A673 (cell line): ENCODE measurements at regions not wholly inside any gene's neighbourhood (a gene's known extent, or its start where the extent isn't known, plus 50 kb on each side); places are given as distances from the start of the nearest gene placed in this dataset.

Source experiments
- CTCF ChIP-seq: fragments of 300-800, 200-600 bp; sonication (generic); conservative IDR thresholded peaks from 2 replicates; pipeline ENCODE4 v1.5.1; 2017; ENCODE audit warnings: low read depth, mild to moderate bottlenecking, antibody characterized with exemption, low read length, moderate library complexity, mixed read lengths
- EZH2 ChIP-seq: fragments of 200-600 bp; sonication (generic); IDR thresholded peaks from 2 replicates; pipeline ENCODE4 v1.6.1; 2017; ENCODE audit warnings: borderline replicate concordance, low read depth, mild to moderate bottlenecking, mixed read lengths, antibody characterized with exemption, low read length; ENCODE audit not compliant: poor library complexity, severe bottlenecking

- TF ChIP-seq CTCF (no peak), EZH2 (no peak)
Measured at GRCh38 chr14:94887591-94887990, 117.7 kb upstream of the GSC start.
